ENCODE measurements at regions not wholly inside any gene's neighbourhood (a gene's known extent, or its start where the extent isn't known, plus 50 kb on each side); places are given as distances from the start of the nearest gene placed in this dataset.

GRCh38 chr2:44877417-44877816, 64.1 kb upstream of the SIX3 start:
- Histone ChIP-seq H2AFZ (ENCODE audit: low read length) (no peak overlapping the region), H3K27me3 (ENCODE audit: control insufficient read depth in 1 of 2, insufficient read depth in 2 of 2, low read length in 2 of 2) (peaks cover 0 to 48% of the 10 kb centered on the region in 2 experiments; a peak in 2 of 5 replicates), H4K20me1 (ENCODE audit: insufficient read depth, low read length) (no peaks in the 10 kb centered on the region), H3K4me2 (ENCODE audit: low read depth, low read length) (no peak overlapping the region), H3K4me3 (replicated peaks in 1 of 3; ENCODE audit: insufficient read depth in 1 of 3, low read depth in 2 of 3, low read length in 3 of 3) (no peak overlapping the region), H3K9me3 (ENCODE audit: low read length) (peaks cover 21% of the 10 kb centered on the region), H3K79me2 (ENCODE audit: insufficient read depth, low read length) (no peaks in the 10 kb centered on the region), H3K27ac (ENCODE audit: extremely low read length, insufficient read depth, low read length) (no peak overlapping the region), H3K36me3 (replicated peaks in 1 of 2; ENCODE audit: control insufficient read depth in 1 of 2, insufficient read depth in 2 of 2, low read length in 2 of 2) (no peaks in the 10 kb centered on the region), H3K4me1 (ENCODE audit: insufficient read depth, low read length) (no peaks in the 10 kb centered on the region), H3K9ac (ENCODE audit: insufficient read depth, low read depth, low read length) (no peak overlapping the region)
- no peak for ATAC-seq
- no TSS peak for BruUV-seq (replicated peaks)
- intact Hi-C loops (cut with micrococcal nuclease; ENCODE audit: unreplicated experiment) = no loop called here
- no peak for DNase-seq (ENCODE audit: low spot score)
- WGBS (ENCODE audit: low lambda C conversion rate) = 4% methylated on average over 7 of the region's 7 CpGs
- POLR2A ChIA-PET = no interaction called here
- TF ChIP-seq KLF12 (CRISPR knock-in tag; IDR thresholded peaks at IDR 0.05; ENCODE audit: borderline replicate concordance) (no peak), SKIL (CRISPR knock-in tag; IDR thresholded peaks at IDR 0.05; ENCODE audit: borderline replicate concordance) (no peak), ZNF292 (CRISPR knock-in tag; IDR thresholded peaks at IDR 0.05; ENCODE audit: borderline replicate concordance, low read depth) (no peak), DDIT3 (CRISPR knock-in tag; IDR thresholded peaks at IDR 0.05) (no peak), ZBTB42 (CRISPR knock-in tag; IDR thresholded peaks at IDR 0.05) (no peak), ZEB1 (IDR thresholded peaks at IDR 0.05; ENCODE audit: insufficient replicate concordance, low read depth) (no peak), ZFY (CRISPR knock-in tag; IDR thresholded peaks at IDR 0.05) (no peak), NFATC3 (CRISPR knock-in tag; IDR thresholded peaks at IDR 0.05) (no peak), KAT2B (IDR thresholded peaks at IDR 0.05; ENCODE audit: borderline replicate concordance, low read depth, low read length) (no peak), ZNF34 (CRISPR knock-in tag; IDR thresholded peaks at IDR 0.05; ENCODE audit: borderline replicate concordance) (no peak), ZNF615 (CRISPR knock-in tag; IDR thresholded peaks at IDR 0.05; ENCODE audit: borderline replicate concordance) (no peak), ZNF576 (CRISPR knock-in tag; IDR thresholded peaks at IDR 0.05) (no peak), ZBTB20 (CRISPR knock-in tag; IDR thresholded peaks at IDR 0.05; ENCODE audit: borderline replicate concordance, low read depth) (no peak), KLF13 (CRISPR knock-in tag; IDR thresholded peaks at IDR 0.05) (no peak), MTF2 (CRISPR knock-in tag; IDR thresholded peaks at IDR 0.05; ENCODE audit: borderline replicate concordance) (no peak), ZNF503 (CRISPR knock-in tag; IDR thresholded peaks at IDR 0.05) (no peak), ZHX1 (CRISPR knock-in tag; IDR thresholded peaks at IDR 0.05; ENCODE audit: low read depth) (no peak), AGO1 (IDR thresholded peaks at IDR 0.05; ENCODE audit: low read depth, low read length, poor library complexity, severe bottlenecking) (no peak), ARNT2 (CRISPR knock-in tag; IDR thresholded peaks at IDR 0.05; ENCODE audit: low read depth) (no peak)
- no peak for FAIRE-seq
- in situ Hi-C loops (cut with HindIII; ENCODE audit: extremely low pct_ligation_motif_present, low pct_unique_long_range_greater_than_20kb) = no loop called here
- CTCF ChIA-PET (ENCODE audit: low intra/inter-chr PET ratio, low total read pairs) = no interaction called here
